MCF 10A (cell line): ENCODE measurements at regions not wholly inside any gene's neighbourhood (a gene's known extent, or its start where the extent isn't known, plus 50 kb on each side); places are given as distances from the start of the nearest gene placed in this dataset.

ENCODE experiments used
- BruUV-seq: library from RNA; stranded (reverse); fragments of 400-500 nt; replicated peaks from 2 replicates; lab custom pipeline; 2021; lab: Mats Ljungman, UMichigan
- CTCF ChIA-PET: fragments of 300-600 bp; sonication (Branson Sonifier 250); formaldehyde crosslinking; extraction: SDS; loops from one replicate; lab custom pipeline; 2021; ENCODE audit warnings: antibody characterized with exemption, inconsistent platforms; lab: Yijun Ruan, JAX
- POLR2A ChIA-PET: fragments of 300-600, 350-650 bp; sonication (Branson Sonifier 250); formaldehyde crosslinking; extraction: SDS; loops from one replicate; lab custom pipeline; 2020; ENCODE audit warnings: antibody characterized with exemption, inconsistent platforms; lab: Yijun Ruan, JAX
- DNase-seq: peaks from one replicate; pipeline ENCODE4 v3.0.0-alpha.2; 2018; ENCODE audit not compliant: unreplicated experiment
- H3K27ac Mint-ChIP-seq: one replicate; pipeline ENCODE4 v1.8.0; 2022; ENCODE audit warnings: mild to moderate bottlenecking, low read depth, mixed read lengths; ENCODE audit not compliant: unreplicated experiment
- H3K27me3 Mint-ChIP-seq: one replicate; pipeline ENCODE4 v1.8.0; 2022; ENCODE audit warnings: mixed read lengths; ENCODE audit not compliant: insufficient read depth, unreplicated experiment
- H3K36me3 Mint-ChIP-seq: one replicate; pipeline ENCODE4 v1.8.0; 2022; ENCODE audit warnings: mild to moderate bottlenecking, moderate library complexity, mixed read lengths; ENCODE audit not compliant: insufficient read depth, unreplicated experiment
- H3K4me1 Mint-ChIP-seq: one replicate; pipeline ENCODE4 v1.8.0; 2022; ENCODE audit warnings: mixed read lengths; ENCODE audit not compliant: insufficient read depth, unreplicated experiment
- H3K4me3 Mint-ChIP-seq: one replicate; pipeline ENCODE4 v1.8.0; 2022; ENCODE audit warnings: mild to moderate bottlenecking, moderate library complexity, mixed read lengths; ENCODE audit not compliant: unreplicated experiment
- H3K9me3 Mint-ChIP-seq: one replicate; pipeline ENCODE4 v1.8.0; 2022; ENCODE audit warnings: mixed read lengths; ENCODE audit not compliant: unreplicated experiment
- CTCF ChIP-seq: fragments of 200-600 bp; IDR thresholded peaks from one replicate; pipeline ENCODE4 v1.8.0; 2022; ENCODE audit warnings: antibody characterized with exemption, mild to moderate bottlenecking; ENCODE audit not compliant: unreplicated experiment
- intact Hi-C: fragments of 100-400 bp; cut with micrococcal nuclease; formaldehyde crosslinking; loops from 2 replicates; pipeline ENCODE4 v1.14.1; 2022

- ChIA-PET POLR2A (interaction anchor here (1.1 kb wide), 1 partner anchor 69 kb away, joined by 3 read pairs; no protein-coding TSS in a partner anchor), CTCF (interaction anchor here (0.6 to 1.0 kb wide), 2 partner anchors 8 to 171 kb away, joined by 3 read pairs; no protein-coding TSS in a partner anchor)
- Mint-ChIP-seq H3K36me3 (no peaks in the 10 kb centered on the region), H3K27ac (no peak overlapping the region), H3K4me3 (no peak overlapping the region), H3K9me3 (no peaks in the 10 kb centered on the region), H3K4me1 (no peaks in the 10 kb centered on the region), H3K27me3 (no peaks in the 10 kb centered on the region)
- no peak for DNase-seq
- intact Hi-C loops: no loop called here
- no TSS peak for BruUV-seq
- no peak for TF ChIP-seq CTCF
These were observed 70.0 kb upstream of the INPP5A start for GRCh38 chr10:132467464-132468149.

GRCh38 chr10:132468216-132468615 is 69.4 kb upstream of the INPP5A start:
- Mint-ChIP-seq H3K9me3 (no peaks in the 10 kb centered on the region), H3K4me1 (no peaks in the 10 kb centered on the region), H3K4me3 (no peak overlapping the region), H3K36me3 (no peaks in the 10 kb centered on the region), H3K27ac (no peak overlapping the region), H3K27me3 (no peaks in the 10 kb centered on the region)
- POLR2A ChIA-PET: interaction anchor here (1.1 kb wide), 1 partner anchor 68 kb away, joined by 3 read pairs; no protein-coding TSS in a partner anchor
- CTCF ChIA-PET: no interaction called here
- BruUV-seq: no TSS peak
- TF ChIP-seq CTCF: no peak
- intact Hi-C loops: no loop called here
- DNase-seq: no peak

- intact Hi-C loops: no loop called here
- CTCF ChIA-PET: no interaction called here
- no peak overlapping the region for H3K27ac Mint-ChIP-seq
- no peak for DNase-seq
- H3K4me3 Mint-ChIP-seq: no peak overlapping the region
- H3K36me3 Mint-ChIP-seq: no peaks in the 10 kb centered on the region
- no peaks in the 10 kb centered on the region for H3K4me1 Mint-ChIP-seq
- no peaks in the 10 kb centered on the region for H3K27me3 Mint-ChIP-seq
- no TSS peak for BruUV-seq
- POLR2A ChIA-PET: no interaction called here
- no peak for TF ChIP-seq CTCF
- H3K9me3 Mint-ChIP-seq: no peaks in the 10 kb centered on the region
These were observed 68.9 kb upstream of the INPP5A start for GRCh38 chr10:132468651-132469050.

DNA sequence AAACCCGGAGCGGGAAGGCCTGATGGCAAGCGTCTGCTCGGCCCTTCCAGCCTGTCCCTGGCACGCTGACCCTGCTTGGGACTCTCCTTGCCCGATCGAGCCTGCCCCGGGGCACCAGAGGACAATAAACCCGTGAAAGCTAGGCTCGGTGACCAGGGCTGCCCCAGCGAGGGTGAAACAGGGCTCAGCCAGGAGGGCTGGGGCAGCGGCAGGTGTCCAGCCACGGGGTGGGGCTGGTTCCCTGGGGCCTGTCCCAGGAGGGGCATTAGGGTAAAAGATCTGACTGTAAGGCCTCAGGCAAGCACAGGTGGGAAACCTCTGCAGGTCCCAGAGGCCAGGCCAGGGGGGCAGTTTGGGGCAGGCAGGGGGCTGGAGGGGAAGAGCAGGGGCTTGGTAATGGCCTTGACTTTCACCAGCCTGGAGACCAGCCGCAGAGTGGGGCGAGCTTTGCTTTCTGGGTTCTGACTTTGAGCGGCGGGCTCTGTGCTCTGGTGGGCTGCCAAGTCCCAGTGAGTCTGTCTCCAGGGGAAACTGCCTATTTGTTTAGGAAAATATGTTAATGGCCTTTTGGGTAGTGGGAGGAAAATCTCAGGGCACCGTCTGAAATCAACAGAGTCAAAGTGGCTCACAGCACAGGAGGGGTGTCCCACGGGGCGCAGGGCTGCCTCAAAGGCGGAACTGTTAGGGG is 68.2 kb upstream of the INPP5A start:
- intact Hi-C loops: no loop called here
- CTCF ChIA-PET: no interaction called here

More for the DNA sequence above, 68.2 kb upstream of the INPP5A start:
- POLR2A ChIA-PET: no interaction called here
- no TSS peak for BruUV-seq
- Mint-ChIP-seq H3K27ac (no peak overlapping the region), H3K36me3 (no peaks in the 10 kb centered on the region), H3K4me1 (no peaks in the 10 kb centered on the region), H3K4me3 (no peak overlapping the region), H3K27me3 (no peaks in the 10 kb centered on the region), H3K9me3 (no peaks in the 10 kb centered on the region)
- TF ChIP-seq CTCF: no peak
- DNase-seq: no peak
